ENCODE measurements at regions not wholly inside any gene's neighbourhood (a gene's known extent, or its start where the extent isn't known, plus 50 kb on each side); places are given as distances from the start of the nearest gene placed in this dataset.

DNA sequence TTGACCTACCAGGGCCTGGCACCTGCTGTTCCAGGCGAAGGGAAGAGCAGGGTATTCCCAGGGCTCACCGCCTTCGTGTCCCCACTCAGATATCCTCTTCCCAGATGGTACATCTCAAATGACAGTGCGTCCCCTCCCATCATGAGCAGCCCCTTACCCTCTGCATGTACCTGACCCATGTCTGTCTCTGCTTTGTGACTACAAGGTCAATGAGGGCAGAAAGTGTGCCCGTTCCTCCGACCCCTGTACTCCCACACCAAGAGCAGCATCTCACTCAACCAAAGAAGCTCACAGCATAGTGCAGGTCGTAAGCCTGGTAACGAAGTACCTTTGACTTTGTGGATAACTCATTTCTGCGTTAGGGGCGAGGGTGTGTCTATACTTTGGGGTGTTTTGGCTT, 142.6 kb downstream of the KATNIP start:
- H3K36me3 ChIP-seq, result no peaks in the 10 kb centered on the region
- no peaks in the 10 kb centered on the region for H3K27me3 ChIP-seq
- no peak for DNase-seq (ENCODE audit: extremely low spot score)
- no peaks in the 10 kb centered on the region for H3K9me3 ChIP-seq
- H3K4me1 ChIP-seq, result peaks cover 0 to 5% (median 4%) of the 10 kb centered on the region in 4 donors
- TF ChIP-seq EP300 (IDR thresholded peaks at IDR 0.05), result no peak
- TF ChIP-seq, protein P1, sequence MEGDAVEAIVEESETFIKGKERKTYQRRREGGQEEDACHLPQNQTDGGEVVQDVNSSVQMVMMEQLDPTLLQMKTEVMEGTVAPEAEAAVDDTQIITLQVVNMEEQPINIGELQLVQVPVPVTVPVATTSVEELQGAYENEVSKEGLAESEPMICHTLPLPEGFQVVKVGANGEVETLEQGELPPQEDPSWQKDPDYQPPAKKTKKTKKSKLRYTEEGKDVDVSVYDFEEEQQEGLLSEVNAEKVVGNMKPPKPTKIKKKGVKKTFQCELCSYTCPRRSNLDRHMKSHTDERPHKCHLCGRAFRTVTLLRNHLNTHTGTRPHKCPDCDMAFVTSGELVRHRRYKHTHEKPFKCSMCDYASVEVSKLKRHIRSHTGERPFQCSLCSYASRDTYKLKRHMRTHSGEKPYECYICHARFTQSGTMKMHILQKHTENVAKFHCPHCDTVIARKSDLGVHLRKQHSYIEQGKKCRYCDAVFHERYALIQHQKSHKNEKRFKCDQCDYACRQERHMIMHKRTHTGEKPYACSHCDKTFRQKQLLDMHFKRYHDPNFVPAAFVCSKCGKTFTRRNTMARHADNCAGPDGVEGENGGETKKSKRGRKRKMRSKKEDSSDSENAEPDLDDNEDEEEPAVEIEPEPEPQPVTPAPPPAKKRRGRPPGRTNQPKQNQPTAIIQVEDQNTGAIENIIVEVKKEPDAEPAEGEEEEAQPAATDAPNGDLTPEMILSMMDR (IDR thresholded peaks at IDR 0.05), result no peak
- TF ChIP-seq POLR2A (IDR thresholded peaks at IDR 0.05; ENCODE audit: low read depth), result no peak
- no peak for TF ChIP-seq POLR2AphosphoS5 (IDR thresholded peaks at IDR 0.05)
- no peak overlapping the region for H3K4me3 ChIP-seq
- H3K27ac ChIP-seq (replicated peaks in 1 of 4), result no peak overlapping the region
- 92% methylated on average over 10 of the region's 10 CpGs for WGBS
- intact Hi-C loops (cut with DNase I), result no loop called here

DNA sequence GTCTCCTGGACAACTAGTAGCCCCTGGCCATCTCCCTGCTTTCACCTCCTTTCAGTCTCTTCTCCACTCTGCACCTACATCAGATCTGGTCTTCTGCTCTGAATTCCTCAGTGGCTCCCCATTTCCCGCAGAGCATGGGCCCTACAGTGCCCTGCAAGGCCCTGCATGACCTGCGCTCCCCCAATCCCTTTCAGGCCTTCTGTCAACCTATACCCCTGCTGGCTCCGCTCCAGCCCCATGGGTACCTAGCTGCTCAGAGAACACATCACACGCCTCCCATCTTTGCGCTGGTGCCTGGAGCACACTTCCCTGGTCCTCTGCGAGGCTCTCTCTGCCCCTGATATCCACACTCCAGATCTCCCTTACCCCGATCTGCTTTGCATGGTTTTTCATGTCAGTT, 145.2 kb downstream of the KATNIP start:
- H3K36me3 ChIP-seq, result peaks cover 11 to 24% (median 18%) of the 10 kb centered on the region in 4 donors
- no peaks in the 10 kb centered on the region for H3K27me3 ChIP-seq

DNA sequence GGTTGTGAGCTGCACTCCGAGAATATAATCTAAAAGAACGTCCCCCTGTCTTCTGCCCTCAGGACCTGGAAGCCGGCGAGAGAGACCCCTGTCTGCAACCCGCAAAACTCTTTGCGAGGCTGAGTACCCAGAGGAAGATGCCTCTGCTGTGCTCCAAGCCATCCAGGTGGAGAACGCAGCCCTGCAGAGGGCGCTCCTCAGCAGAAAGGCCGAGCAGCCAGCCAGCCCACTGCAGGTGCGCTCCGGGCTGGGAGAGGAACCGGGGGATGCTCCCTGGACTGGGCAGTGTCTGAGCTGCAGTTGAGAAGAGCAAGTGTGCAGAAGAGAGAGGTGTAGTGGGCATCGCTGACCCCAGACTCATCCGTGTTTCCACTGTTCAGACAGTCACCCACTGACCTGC, 148.3 kb downstream of the KATNIP start:
- H3K9me3 ChIP-seq, result no peaks in the 10 kb centered on the region
- H3K27ac ChIP-seq (replicated peaks in 1 of 4), result no peak overlapping the region
- TF ChIP-seq, protein P1 (IDR thresholded peaks at IDR 0.05), result no peak
- no peak for TF ChIP-seq EP300 (IDR thresholded peaks at IDR 0.05)
- no peak for TF ChIP-seq POLR2A (IDR thresholded peaks at IDR 0.05; ENCODE audit: low read depth)
- TF ChIP-seq POLR2AphosphoS5 (IDR thresholded peaks at IDR 0.05), result no peak
- H3K4me3 ChIP-seq, result no peak overlapping the region
- peaks cover 11 to 46% (median 22%) of the 10 kb centered on the region in 4 donors for H3K36me3 ChIP-seq
- DNase-seq (ENCODE audit: extremely low spot score), result no peak
- intact Hi-C loops (cut with DNase I), result no loop called here
- H3K4me1 ChIP-seq, result no peaks in the 10 kb centered on the region
- WGBS, result 78% methylated on average over 14 of the region's 14 CpGs
- no peaks in the 10 kb centered on the region for H3K27me3 ChIP-seq

More for the DNA sequence above, 145.2 kb downstream of the KATNIP start:
- intact Hi-C loops (cut with DNase I), result no loop called here
- TF ChIP-seq POLR2AphosphoS5 (IDR thresholded peaks at IDR 0.05), result no peak
- no peak for TF ChIP-seq POLR2A (IDR thresholded peaks at IDR 0.05; ENCODE audit: low read depth)
- TF ChIP-seq EP300 (IDR thresholded peaks at IDR 0.05), result no peak
- TF ChIP-seq, protein P1 (IDR thresholded peaks at IDR 0.05), result no peak
- H3K9me3 ChIP-seq, result no peaks in the 10 kb centered on the region
- WGBS, result 97% methylated on average over 7 of the region's 7 CpGs
- DNase-seq (ENCODE audit: extremely low spot score), result no peak
- H3K27ac ChIP-seq (replicated peaks in 1 of 4), result no peak overlapping the region
- no peaks in the 10 kb centered on the region for H3K4me1 ChIP-seq
- no peak overlapping the region for H3K4me3 ChIP-seq

DNA sequence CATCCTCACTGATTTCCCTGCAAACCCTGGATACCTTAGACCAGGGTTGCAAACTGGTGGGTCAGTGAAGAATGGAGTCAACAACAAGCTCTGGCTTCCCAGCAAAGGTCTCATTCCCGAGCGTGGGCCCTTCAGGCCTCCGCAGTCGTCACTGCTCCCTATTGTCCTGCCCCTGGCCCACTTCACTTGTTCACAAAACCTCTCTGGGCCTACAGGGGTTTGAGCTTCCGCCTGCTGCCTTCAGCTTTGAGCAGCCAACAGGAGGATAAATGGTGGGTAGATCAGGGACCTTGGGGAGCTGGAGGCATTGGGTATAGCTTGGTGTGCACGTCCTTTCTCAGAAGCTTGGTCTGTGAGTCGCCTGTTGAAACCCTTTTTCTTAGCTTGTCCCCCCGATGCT, 148.8 kb downstream of the KATNIP start:
- no peaks in the 10 kb centered on the region for H3K27me3 ChIP-seq
- H3K36me3 ChIP-seq, result peaks cover 11 to 47% (median 24%) of the 10 kb centered on the region in 4 donors
- whole genome bisulfite sequencing, result 95% methylated on average over 8 of the region's 8 CpGs
- no peaks in the 10 kb centered on the region for H3K9me3 ChIP-seq
- no peak for DNase-seq (ENCODE audit: extremely low spot score)
- H3K4me1 ChIP-seq, result no peaks in the 10 kb centered on the region
- intact Hi-C loops (cut with DNase I), result no loop called here
- no peak overlapping the region for H3K27ac ChIP-seq (replicated peaks in 1 of 4)
- no peak overlapping the region for H3K4me3 ChIP-seq
- TF ChIP-seq, protein P1 (IDR thresholded peaks at IDR 0.05), result no peak
- no peak for TF ChIP-seq POLR2A (IDR thresholded peaks at IDR 0.05; ENCODE audit: low read depth)
- no peak for TF ChIP-seq EP300 (IDR thresholded peaks at IDR 0.05)
- no peak for TF ChIP-seq POLR2AphosphoS5 (IDR thresholded peaks at IDR 0.05)

DNA sequence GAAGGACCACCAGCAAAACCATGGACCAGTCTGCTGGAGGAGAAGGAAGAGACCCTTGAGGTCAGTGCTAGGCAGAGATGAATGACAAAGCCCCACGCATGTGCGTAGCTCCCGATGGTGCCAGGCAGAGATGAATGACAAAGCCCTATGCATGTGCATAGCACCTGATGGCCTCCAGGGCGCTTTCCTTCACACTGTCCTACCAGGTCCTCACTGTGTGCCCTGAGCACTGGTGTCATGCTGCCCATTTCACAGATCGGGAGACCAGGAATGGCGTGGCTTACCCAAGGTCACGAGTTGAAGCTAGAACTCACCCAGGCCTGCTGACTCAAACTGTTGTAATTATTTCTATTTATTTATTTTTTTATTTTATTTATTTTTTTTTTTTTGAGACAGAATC, 149.6 kb downstream of the KATNIP start:
- TF ChIP-seq POLR2A (IDR thresholded peaks at IDR 0.05; ENCODE audit: low read depth) (no peak), POLR2AphosphoS5 (IDR thresholded peaks at IDR 0.05) (no peak), EP300 (IDR thresholded peaks at IDR 0.05) (no peak)
- TF ChIP-seq, protein P1 (IDR thresholded peaks at IDR 0.05), result no peak
- DNase-seq (ENCODE audit: extremely low spot score), result no peak
- Histone ChIP-seq H3K27me3 (no peaks in the 10 kb centered on the region), H3K9me3 (no peaks in the 10 kb centered on the region), H3K4me3 (no peak overlapping the region), H3K36me3 (peaks cover 11 to 53% (median 27%) of the 10 kb centered on the region in 4 donors), H3K27ac (replicated peaks in 1 of 4) (no peak overlapping the region), H3K4me1 (no peaks in the 10 kb centered on the region)
- intact Hi-C loops (cut with DNase I), result no loop called here
- WGBS, result 97% methylated on average over 7 of the region's 7 CpGs

Data from esophagus muscularis mucosa (tissue), 4 donors.